GM18517 (cell line): ENCODE measurements at regions not wholly inside any gene's neighbourhood (a gene's known extent, or its start where the extent isn't known, plus 50 kb on each side); places are given as distances from the start of the nearest gene placed in this dataset.

Experiments used
- ATAC-seq: cut with Tn5 transposase; IDR thresholded peaks from one replicate; pipeline ENCODE4 v1.9.1; 2021; ENCODE audit warnings: mild to moderate bottlenecking, moderate library complexity; ENCODE audit not compliant: unreplicated experiment

- ATAC-seq = no peak
These were observed 771.7 kb downstream of the IGSF11 start for GRCh38 chr3:118262800-118263402.

GRCh38 chr3:118267588-118267987, 767.1 kb downstream of the IGSF11 start:
- ATAC-seq = no peak

- ATAC-seq = no peak
These were observed 765.0 kb downstream of the IGSF11 start for GRCh38 chr3:118269537-118270125.

- no peak for ATAC-seq
These were observed 761.7 kb downstream of the IGSF11 start for GRCh38 chr3:118272991-118273390.

- ATAC-seq = no peak
These were observed 756.8 kb downstream of the IGSF11 start for GRCh38 chr3:118277814-118278213.

GRCh38 chr3:118292841-118293240, 741.8 kb downstream of the IGSF11 start:
- no peak for ATAC-seq

- ATAC-seq = no peak
These were observed 736.5 kb downstream of the IGSF11 start for GRCh38 chr3:118298133-118298532.

- ATAC-seq = no peak
These were observed 730.1 kb downstream of the IGSF11 start for GRCh38 chr3:118304557-118304956.

GRCh38 chr3:118332699-118333098, 701.9 kb downstream of the IGSF11 start:
- no peak for ATAC-seq

GRCh38 chr3:118337649-118338048, 697.0 kb downstream of the IGSF11 start:
- no peak for ATAC-seq

- no peak for ATAC-seq
These were observed 687.1 kb downstream of the IGSF11 start for GRCh38 chr3:118347396-118348168.

GRCh38 chr3:118348169-118348557, 686.5 kb downstream of the IGSF11 start:
- ATAC-seq = no peak

- ATAC-seq = no peak
These were observed 680.1 kb downstream of the IGSF11 start for GRCh38 chr3:118354556-118354955.

- no peak for ATAC-seq
These were observed 664.7 kb downstream of the IGSF11 start for GRCh38 chr3:118369892-118370491.

- no peak for ATAC-seq
These were observed 654.1 kb downstream of the IGSF11 start for GRCh38 chr3:118380576-118380975.

GRCh38 chr3:118396491-118396890, 638.2 kb downstream of the IGSF11 start:
- ATAC-seq = no peak

GRCh38 chr3:118400086-118400485, 634.6 kb downstream of the IGSF11 start:
- ATAC-seq = no peak

GRCh38 chr3:118400886-118401285, 633.8 kb downstream of the IGSF11 start:
- no peak for ATAC-seq

GRCh38 chr3:118401887-118402286, 632.8 kb downstream of the IGSF11 start:
- ATAC-seq = no peak

GRCh38 chr3:118402971-118403370, 631.7 kb downstream of the IGSF11 start:
- no peak for ATAC-seq

GRCh38 chr3:118406562-118406961, 628.1 kb downstream of the IGSF11 start:
- ATAC-seq = no peak

- ATAC-seq = no peak
These were observed 626.2 kb downstream of the IGSF11 start for GRCh38 chr3:118408431-118408830.
